GM04504 (cell line): ENCODE measurements at regions not wholly inside any gene's neighbourhood (a gene's known extent, or its start where the extent isn't known, plus 50 kb on each side); places are given as distances from the start of the nearest gene placed in this dataset.
"Not testable (repeated sequence)": the region's sequence is repeated elsewhere in the genome, so short reads cannot be mapped to it uniquely, and the experiment has no call there.

Experiments used
- DNase-seq: peaks from one replicate; pipeline ENCODE4 v3.0.0-alpha.2; 2012; ENCODE audit warnings: low read depth

DNA sequence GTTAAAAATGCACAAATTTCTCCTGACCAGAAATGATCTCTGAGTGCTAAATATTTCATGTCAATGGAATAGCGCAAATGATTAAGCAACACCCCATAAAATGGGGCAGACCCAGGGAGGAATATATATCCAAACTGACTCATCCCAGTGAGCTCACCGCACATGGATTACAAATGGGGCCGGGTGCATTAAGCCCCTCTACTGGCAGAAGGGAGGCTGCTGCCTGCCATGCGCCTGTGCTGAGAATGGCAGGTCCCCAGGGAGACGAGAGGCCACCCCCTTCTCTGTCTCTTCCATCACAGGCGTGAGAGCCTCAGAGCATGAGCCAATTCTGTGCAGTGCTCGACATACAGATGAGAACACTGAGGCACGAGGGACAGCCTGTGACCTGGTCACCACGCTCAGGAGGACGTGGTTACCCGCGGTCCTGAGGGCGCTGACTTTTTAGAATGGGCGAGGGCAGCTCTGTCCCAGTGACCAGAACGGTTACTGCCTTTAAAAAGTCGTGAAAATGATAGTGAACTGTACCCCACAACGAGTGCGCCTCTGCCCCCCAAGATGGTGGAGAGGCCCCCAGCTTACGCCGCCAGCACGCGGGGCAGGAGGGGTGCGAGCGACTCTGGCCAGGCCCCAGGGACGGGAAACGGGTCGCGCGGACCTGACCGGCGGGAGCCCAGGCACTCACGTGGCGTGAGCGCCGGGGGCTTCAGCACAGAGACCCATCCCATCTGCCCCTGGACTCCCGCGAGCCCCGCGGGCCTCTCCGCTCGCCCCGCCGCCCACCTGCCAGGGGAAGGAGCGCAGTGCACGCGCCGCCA is 130.2 kb upstream of the ALDH3B2 start:
- peak; percentile 61 for DNase-seq

DNA sequence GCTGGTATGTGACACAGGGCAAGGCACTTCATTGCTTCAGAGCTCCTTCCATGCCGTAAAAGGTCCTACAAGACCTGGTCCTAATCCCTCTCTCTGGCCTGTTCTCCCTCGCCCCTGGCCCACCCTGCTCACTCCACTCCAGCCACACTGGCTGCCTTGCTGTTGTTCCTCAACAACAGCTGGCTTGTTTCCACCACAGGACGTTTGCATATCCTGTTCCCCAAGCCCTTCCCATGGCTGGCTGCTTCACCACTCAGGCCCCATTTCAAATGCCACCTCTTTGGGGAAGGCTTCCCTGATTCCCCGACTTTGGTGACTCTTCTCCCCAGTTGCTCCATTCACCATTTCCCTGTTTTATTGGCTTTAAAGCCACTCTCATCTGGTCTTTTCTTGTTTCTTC is 129.1 kb upstream of the ALDH3B2 start:
- DNase-seq = not testable (repeated sequence)

GRCh38 chr11:67803055-67803454 is 128.6 kb upstream of the ALDH3B2 start:
- DNase-seq = not testable (repeated sequence)

DNA sequence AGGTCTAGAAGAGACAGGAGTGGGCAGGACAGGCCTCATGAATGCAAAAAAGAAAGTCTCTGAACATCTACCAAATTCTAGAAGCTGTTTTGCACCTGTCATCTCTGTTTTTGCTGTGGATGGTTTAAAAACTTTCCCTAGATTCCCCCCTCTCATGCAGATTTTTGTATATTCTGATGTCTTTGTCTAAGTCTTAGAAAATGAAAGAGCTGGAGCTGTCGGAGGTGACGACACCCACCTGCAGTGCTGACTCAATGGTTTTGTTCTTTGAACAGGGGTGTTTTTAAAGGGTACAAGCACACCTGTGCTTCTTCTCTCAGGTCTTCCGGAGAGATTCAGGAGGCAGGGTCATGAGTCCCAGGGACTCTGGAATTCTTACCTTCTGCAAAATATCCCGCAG is 128.2 kb upstream of the ALDH3B2 start:
- DNase-seq = not testable (repeated sequence)

DNA sequence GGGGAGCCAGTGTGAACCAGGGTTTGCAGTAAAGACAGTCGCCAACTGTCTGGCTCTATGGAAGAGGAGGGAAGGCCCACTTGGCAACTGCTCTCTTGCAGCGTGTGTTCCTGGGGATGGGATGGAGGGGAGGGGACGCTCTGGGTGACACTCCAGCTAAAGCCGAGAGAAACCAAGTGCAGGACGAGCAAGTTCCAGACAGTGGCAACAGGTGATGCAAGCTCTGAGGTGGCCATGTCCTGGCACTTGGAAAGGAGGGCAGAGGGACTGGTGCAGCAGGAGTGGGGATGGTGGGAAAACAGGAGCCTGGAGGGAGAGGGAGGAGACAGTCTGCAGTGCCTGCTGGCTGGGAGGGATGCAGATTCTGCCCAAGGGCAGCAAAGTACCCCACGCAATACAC is 127.0 kb upstream of the ALDH3B2 start:
- not testable (repeated sequence) for DNase-seq

- DNase-seq = not testable (repeated sequence)
These were observed 126.2 kb upstream of the ALDH3B2 start for GRCh38 chr11:67800591-67800990.

GRCh38 chr11:67799808-67800207 is 125.4 kb upstream of the ALDH3B2 start:
- not testable (repeated sequence) for DNase-seq

- not testable (repeated sequence) for DNase-seq
These were observed 123.5 kb upstream of the ALDH3B2 start for GRCh38 chr11:67797726-67798521.

- no peak for DNase-seq
These were observed 121.3 kb upstream of the ALDH3B2 start for GRCh38 chr11:67795746-67796145.

DNA sequence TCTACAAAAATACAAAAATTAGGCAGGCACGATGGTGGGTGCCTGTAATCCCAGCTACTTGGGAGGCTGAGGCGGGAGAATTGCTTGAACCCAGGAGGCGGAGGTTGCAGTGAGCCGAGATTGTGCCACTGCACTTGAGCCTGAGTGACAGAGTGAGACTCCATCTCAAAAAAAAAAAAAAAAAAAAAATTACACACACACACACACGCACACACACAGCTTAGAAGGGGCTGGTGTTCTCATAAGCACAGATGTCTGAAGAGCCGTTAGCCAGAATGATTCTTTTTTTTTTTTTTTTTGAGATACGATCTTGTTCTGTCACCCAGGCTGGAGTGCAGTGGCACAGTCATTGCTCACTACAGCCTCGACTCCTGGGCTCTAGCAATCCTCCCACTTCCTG is 119.3 kb upstream of the ALDH3B2 start:
- not testable (repeated sequence) for DNase-seq

GRCh38 chr11:67792273-67792990 is 118.0 kb upstream of the ALDH3B2 start:
- not testable (repeated sequence) for DNase-seq

DNA sequence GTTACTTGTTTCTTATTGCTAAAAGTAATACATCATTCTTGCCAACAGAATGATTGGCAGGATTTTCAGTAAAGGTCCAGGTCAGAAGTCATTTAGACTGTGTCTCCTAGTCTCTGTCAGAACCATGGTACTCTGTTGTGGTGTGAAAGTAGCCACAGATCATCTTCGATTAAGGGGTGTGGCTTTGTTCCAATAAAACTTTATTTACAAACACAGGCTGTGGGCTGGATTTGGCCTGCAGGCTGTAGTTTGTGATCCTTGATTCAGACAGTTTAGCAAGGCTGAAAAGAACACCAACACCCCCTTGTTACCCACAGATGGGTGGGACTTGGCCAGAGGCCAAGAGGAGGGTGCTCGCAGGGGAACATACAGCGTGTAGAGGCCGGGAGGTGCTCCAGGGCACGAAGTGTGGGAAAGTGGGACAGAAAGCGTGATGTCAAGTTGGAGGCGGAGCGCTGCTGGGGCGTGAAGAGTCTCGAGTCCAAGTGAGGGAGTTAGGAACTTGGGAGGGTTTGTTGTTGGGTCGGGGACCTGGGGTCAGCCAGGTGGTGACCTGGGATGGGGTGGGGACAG is 117.3 kb upstream of the ALDH3B2 start:
- not testable (repeated sequence) for DNase-seq

- not testable (repeated sequence) for DNase-seq
These were observed 113.9 kb upstream of the ALDH3B2 start for GRCh38 chr11:67788341-67788695.

- DNase-seq = not testable (repeated sequence)
These were observed 113.4 kb upstream of the ALDH3B2 start for GRCh38 chr11:67787681-67788340.

DNA sequence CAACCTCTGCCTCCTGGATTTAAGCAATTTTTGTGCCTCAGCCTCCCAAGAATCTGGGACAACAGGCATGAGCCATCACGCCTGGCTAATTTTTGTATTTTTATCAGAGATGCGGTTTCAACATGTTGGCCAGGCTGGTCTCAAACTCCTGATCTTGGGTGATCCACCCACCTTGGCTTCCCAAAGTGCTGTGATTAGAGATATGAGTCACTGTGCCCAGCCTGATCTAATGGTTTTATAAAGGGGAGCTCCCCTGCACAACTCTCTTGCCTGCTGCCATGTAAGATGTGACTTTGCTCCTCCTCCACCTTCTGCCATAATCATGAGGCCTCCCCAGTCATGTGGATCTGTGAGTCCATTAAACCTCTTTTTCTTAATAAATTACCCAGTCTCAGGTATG is 107.5 kb upstream of the ALDH3B2 start:
- not testable (repeated sequence) for DNase-seq

- not testable (repeated sequence) for DNase-seq
These were observed 107.1 kb upstream of the ALDH3B2 start for GRCh38 chr11:67781506-67781905.

DNA sequence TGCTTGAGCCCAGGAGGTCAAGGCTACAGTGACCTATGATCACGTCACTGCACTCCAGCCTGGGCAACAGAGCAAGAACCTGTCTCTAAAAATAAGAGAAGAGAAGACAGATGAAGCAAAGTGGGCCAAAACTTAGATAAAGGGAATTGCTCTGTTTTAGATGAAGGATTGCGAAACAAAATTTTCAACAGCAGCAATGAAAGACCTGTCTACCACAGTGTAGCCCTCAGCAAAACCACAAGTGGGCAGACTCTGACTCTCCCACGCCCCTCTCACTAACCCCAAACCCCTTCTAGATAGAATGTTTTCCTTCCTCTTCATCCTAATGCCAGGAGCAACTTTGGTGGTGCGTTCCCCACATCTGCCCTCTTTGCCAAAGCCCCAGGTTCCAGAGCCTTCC is 105.6 kb upstream of the ALDH3B2 start:
- no peak for DNase-seq

- not testable (repeated sequence) for DNase-seq
These were observed 104.9 kb upstream of the ALDH3B2 start for GRCh38 chr11:67779189-67779875.

GRCh38 chr11:67776852-67777520 is 102.6 kb upstream of the ALDH3B2 start:
- DNase-seq = no peak

DNA sequence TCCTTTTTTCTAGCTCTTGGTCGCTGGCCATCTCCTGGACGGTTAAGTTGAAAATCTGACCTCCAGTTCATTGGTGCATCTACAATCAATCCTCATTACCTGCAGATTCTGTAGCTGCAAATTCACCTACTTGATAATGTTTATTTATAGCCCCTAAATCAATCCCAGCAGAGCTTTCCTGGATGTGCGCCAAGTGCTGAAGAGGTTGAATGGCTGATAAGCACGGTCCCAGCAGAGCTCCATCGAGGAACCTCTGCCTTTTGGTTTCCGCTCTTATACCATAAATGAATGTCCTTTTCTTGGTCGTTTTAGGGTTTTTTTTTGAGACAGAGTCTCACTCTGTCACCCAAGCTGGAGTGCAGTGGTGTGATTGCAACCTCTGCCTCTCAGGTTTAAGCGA is 99.8 kb upstream of the ALDH3B2 start:
- DNase-seq = not testable (repeated sequence)
